Stimulated activated CD4-positive, alpha-beta T cell treated with anti-CD3 and anti-CD28 coated beads, Interleukin-1b, Interleukin-23, amount 100 ng/mL, for 48 hours (primary cell): ENCODE measurements at regions not wholly inside any gene's neighbourhood (a gene's known extent, or its start where the extent isn't known, plus 50 kb on each side); places are given as distances from the start of the nearest gene placed in this dataset.
"Not testable (repeated sequence)": the region's sequence is repeated elsewhere in the genome, so short reads cannot be mapped to it uniquely, and the experiment has no call there.

ENCODE experiments used
- DNase-seq: peaks from one replicate; pipeline ENCODE4 v3.0.0-alpha.2; 2020

DNA sequence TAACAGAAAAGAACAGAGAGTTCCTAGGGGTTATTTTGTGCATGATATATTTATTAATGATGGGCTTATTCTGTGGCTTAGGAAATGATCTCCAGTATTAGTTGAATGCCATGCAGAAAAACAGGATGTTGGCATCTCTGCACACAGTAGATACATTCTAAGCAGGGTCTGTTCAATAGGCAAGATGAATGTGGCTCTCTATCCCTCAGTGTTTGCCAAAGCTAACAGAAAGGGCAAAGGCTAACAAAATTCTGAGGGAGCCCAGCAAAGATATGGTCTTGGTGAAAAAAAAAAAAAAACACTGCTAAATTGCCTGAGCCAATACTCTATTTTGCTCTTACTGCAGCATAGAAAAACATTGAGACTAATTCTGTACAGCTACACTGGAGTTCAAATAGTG is 1095.8 kb downstream of the UQCRFS1 start:
- no peak for DNase-seq

- not testable (repeated sequence) for DNase-seq
These were observed 1096.6 kb downstream of the UQCRFS1 start for GRCh38 chr19:28116379-28116778.

GRCh38 chr19:28103921-28104320 is 1109.0 kb downstream of the UQCRFS1 start:
- DNase-seq, result no peak

DNA sequence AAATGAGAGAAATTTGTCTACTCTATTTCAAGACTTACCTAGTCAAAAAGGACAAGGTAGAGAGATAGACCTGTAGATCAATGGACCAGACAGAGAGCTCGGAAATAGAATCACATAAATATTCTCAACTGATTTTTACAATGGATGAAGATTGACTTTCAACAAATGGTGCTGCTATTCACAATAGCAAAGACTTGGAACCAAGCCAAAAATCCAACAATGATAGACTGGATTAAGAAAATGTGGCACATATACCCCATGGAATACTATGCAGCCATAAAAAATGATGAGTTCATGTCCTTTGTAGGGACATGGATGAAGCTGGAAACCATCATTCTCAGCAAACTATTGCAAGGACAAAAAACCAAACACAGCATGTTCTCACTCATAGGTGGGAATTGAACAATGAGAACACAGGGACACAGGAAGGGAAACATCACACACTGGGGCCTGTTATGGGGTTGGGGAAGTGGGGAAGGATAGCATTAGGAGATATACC is 1128.2 kb downstream of the UQCRFS1 start:
- DNase-seq, result not testable (repeated sequence)

DNA sequence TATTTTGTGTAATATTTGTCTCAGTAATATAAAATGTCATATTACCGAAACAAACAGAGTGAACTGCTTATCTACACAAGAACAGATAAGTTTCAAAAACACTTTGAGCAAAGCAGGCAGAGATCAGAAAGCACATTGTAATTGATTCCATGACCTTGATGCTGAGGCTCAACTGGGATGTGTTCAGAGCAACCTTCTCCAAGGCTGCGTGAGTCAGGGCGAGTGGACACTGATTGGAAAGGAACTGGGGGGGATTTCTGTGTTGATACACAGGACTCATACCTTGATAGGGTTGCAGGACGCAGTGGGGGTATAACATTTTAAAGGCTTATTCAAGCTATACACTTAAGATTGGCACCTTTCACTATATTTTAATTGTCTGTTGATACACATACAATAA is 1136.3 kb downstream of the UQCRFS1 start:
- no peak for DNase-seq

DNA sequence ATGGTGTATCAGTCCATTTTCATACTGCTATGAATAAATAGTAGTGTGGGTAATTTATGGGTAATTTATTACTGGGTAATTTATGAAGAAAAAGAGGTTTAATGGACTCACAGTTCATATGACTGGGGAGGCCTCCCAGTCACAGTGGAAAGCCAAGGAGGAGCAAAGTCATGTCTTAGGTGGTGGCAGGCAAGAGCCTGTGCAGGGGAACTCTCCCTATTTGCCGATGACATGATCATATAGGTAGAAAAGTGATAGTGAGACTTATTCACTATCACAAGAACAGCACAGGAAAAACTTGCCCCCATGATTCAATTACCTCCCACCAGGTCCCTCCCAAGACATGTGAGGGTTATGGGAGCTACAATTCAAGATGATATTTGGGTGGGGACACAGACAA is 1137.7 kb downstream of the UQCRFS1 start:
- no peak for DNase-seq

- no peak for DNase-seq
These were observed 1138.2 kb downstream of the UQCRFS1 start for GRCh38 chr19:28074773-28075172.

DNA sequence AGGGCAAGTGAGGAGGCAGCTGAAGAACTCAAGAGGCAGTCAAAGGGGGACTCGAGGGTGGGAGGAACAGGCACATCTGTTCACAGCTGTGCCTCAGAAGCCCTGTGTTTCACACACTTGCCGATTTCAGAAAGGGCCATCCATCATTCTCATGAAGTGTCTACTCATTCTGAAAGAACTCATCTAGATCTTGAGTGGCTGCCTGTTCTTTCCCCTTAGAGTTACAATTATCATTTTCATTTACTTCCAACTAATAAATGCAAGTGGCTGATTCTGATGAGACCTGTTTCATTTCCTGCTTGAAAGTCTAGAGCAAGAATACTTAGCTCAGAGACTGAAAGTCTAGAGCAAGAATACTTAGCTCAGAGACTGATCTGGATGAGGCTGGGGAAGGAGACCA is 1145.1 kb downstream of the UQCRFS1 start:
- no peak for DNase-seq

DNA sequence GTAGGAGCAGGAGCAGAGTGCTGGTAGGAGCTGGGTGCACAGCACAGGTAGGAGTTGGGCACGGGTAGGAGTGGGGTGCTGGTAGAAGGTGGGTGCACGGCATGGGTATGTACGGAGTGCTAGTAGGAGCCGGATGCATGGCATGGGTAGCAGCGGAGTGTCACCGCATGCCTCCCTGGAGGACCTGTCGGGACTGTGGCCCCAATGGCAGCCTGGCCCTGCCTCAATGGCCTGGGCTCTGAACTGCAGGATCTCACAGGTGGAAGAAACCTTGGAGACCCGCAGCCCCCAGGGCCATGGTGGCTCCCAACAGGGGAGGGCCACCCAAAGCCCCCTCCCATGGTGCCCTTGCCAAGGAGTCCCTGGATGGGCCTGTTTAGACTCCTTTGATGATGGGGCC is 1146.0 kb downstream of the UQCRFS1 start:
- no peak for DNase-seq

GRCh38 chr19:28066161-28066560 is 1146.8 kb downstream of the UQCRFS1 start:
- no peak for DNase-seq

DNA sequence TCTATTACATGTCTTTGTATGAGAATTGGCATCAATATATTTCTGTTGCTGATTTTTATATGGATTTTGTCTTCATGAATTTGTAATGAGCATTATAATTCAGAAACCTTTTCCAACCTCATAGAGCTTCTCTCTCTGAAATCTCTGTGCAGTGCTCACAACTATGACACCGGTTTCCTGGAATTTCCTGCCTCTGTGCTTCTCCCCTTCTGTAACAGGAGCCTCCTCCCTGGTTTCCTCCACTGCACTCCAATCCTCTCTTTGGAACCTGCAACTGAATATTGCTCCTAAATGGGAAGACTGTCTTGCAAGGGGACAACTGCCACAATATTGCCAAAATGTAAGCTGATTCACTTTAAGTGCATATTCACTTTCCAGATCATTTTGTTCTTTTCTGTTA is 1147.9 kb downstream of the UQCRFS1 start:
- DNase-seq, result no peak

- no peak for DNase-seq
These were observed 1149.2 kb downstream of the UQCRFS1 start for GRCh38 chr19:28063702-28064101.

- DNase-seq, result no peak
These were observed 1151.8 kb downstream of the UQCRFS1 start for GRCh38 chr19:28061111-28061510.

DNA sequence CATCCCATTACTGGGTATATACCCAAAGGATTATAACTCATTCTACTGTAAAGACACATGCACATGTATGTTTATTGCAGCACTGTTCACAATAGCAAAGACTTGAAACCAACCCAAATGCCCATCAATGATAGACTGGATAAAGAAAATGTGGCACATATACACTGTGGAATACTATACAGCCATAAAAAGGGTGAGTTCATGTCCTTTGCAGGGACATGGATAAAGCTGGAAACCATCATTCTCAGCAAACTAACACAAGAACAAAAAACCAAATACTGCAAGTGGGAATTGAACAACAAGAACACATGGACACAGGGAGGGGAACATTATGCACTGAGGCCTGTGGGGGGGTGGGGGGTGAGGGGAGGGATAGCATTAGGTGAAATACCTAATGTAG is 1155.9 kb downstream of the UQCRFS1 start:
- not testable (repeated sequence) for DNase-seq

DNA sequence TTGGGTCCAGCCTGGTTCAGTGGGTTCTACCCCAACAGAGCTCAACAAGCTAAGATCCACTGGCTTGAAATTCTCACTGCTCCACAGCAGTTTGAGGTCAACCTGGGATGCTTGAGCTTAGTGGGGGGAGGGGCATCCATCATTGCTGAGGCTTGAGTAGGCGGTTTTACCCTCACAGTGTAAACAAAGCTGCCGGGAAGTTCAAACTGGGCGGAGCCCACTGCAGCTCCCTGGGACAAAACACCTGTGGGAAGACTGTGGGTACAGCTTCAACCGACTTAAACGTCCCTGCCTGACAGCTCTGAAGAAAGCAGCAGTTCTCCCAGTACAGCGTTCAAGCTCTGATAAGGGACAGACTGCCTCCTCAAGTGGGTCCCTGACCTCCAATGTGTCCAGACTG is 1161.9 kb downstream of the UQCRFS1 start:
- DNase-seq, result no peak

GRCh38 chr19:28049875-28050274 is 1163.1 kb downstream of the UQCRFS1 start:
- DNase-seq, result no peak

GRCh38 chr19:28046932-28047331 is 1166.0 kb downstream of the UQCRFS1 start:
- DNase-seq, result no peak

DNA sequence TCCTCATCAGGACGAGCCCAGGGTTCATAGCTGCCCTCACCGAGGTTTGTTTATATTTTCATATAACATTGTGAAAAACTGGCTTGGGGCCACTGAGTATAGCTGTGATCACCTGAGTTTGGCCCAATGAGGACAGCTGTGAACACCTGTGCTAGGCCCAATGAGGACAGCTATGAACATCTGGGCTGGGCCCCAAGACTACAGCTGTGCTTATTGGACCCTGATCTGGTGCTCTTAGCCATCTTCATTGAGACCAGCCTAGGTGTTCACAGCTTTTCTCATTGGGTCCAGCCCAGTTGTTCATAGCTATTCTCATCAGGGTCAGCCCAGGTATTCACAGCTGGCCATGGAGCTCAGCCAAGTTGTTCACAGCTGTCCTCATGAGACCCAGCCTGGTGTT is 1167.3 kb downstream of the UQCRFS1 start:
- DNase-seq, result no peak

- no peak for DNase-seq
These were observed 1168.5 kb downstream of the UQCRFS1 start for GRCh38 chr19:28044477-28044876.

GRCh38 chr19:28042516-28042915 is 1170.4 kb downstream of the UQCRFS1 start:
- no peak for DNase-seq

GRCh38 chr19:28039677-28040381 is 1173.1 kb downstream of the UQCRFS1 start:
- DNase-seq, result no peak

DNA sequence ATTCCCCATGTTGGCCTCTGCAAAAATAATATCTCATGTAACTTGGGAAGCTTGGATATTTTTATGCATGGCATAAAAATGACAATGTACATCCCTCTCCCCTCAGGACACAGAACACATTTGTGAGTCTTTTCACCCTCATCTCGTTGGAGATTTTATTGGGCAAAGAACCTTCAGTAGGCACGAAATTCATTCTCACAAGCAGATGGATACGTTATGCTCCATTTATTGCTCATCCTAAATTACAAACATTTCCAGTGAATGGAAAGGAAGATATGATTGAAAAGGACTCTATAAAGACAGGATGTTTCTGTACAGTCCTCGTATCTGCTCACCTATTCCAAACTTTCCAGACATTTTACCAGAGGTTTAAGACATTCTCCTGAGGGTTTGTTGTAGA is 1175.8 kb downstream of the UQCRFS1 start:
- DNase-seq, result no peak

DNA sequence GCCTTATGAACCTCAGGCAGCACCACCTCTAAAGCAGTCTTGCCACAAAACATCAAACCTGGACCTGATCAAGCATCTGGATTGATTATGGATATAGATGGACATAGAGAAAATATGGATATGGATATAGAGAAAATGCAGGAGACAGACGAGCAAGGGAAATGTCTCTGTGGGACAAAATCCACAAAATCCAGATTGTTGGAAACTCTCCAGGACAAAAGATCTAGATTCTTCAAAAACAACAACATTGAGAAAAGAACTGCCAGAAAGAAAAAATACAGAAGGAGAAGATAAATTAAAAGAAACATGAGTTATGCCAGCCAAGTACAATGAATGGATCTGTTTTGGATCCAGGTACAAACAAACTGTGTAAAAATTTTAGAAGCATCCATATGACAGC is 1176.5 kb downstream of the UQCRFS1 start:
- DNase-seq, result no peak

DNA sequence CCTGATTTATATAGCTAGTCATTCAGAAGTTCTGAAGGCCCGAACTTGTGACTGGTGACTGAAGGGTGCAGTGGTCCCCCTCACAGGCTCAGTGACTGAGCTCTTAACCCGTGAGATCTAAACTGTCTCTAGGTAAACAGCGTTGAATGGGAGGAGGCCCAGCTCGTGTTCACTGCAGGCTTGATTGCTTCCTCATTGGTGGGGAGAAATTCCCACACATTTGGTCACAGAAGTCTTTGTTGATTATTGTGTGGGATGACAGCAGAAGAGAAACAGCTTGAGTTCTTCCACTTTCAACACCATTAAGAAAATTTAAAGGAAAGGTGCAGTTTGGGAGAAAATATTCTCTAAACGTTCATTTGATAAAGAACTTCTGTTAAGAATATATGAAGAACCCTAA is 1178.0 kb downstream of the UQCRFS1 start:
- no peak for DNase-seq

- no peak for DNase-seq
These were observed 1184.0 kb downstream of the UQCRFS1 start for GRCh38 chr19:28028881-28029444.
